Stimulated activated naive B cell treated with anti-CD40 and anti-IgM and Interleukin-4, amounts not matched to agents 10 μg/mL and 1 μg/mL and 100 μg/mL, for 72 hours (primary cell): ENCODE measurements at regions not wholly inside any gene's neighbourhood (a gene's known extent, or its start where the extent isn't known, plus 50 kb on each side); places are given as distances from the start of the nearest gene placed in this dataset.

Experiments
- ATAC-seq, 2 donors: fragments of 150-1000 bp; cut with Tn5 transposase; replicated peaks; 2 replicates each; pipeline ENCODE4 v1.10.0; 2021; ENCODE audit warnings: moderate library complexity in 1 of 2
- DNase-seq: peaks from one replicate; pipeline ENCODE4 v3.0.0; 2021
- H3K27ac Mint-ChIP-seq: one replicate; pipeline ENCODE4 v1.8.0; 2022; ENCODE audit warnings: mild to moderate bottlenecking, mixed read lengths
- H3K27me3 Mint-ChIP-seq, 2 donors: one replicate each; pipeline ENCODE4 v1.8.0; 2022; ENCODE audit warnings: mixed read lengths in 2 of 2
- H3K36me3 Mint-ChIP-seq, 2 donors: one replicate each; pipeline ENCODE4 v1.8.0; 2022; ENCODE audit warnings: mixed read lengths in 2 of 2, mild to moderate bottlenecking in 1 of 2
- H3K4me1 Mint-ChIP-seq, 2 donors: one replicate each; pipeline ENCODE4 v1.8.0; 2022; ENCODE audit warnings: mixed read lengths in 2 of 2, mild to moderate bottlenecking in 1 of 2
- H3K4me3 Mint-ChIP-seq, 2 donors: one replicate each; pipeline ENCODE4 v1.8.0; 2022; ENCODE audit warnings: mild to moderate bottlenecking in 2 of 2, mixed read lengths in 2 of 2, moderate library complexity in 1 of 2
- H3K9me3 Mint-ChIP-seq, 2 donors: one replicate each; pipeline ENCODE4 v1.8.0; 2022; ENCODE audit warnings: mixed read lengths in 2 of 2, mild to moderate bottlenecking in 1 of 2

- H3K4me3 Mint-ChIP-seq, result no peak overlapping the region
- H3K36me3 Mint-ChIP-seq, result no peaks in the 10 kb centered on the region
- H3K4me1 Mint-ChIP-seq, result no peaks in the 10 kb centered on the region
- DNase-seq (no peak), ATAC-seq (no peak)
- H3K27ac Mint-ChIP-seq, result no peak overlapping the region
- H3K27me3 Mint-ChIP-seq, result no peaks in the 10 kb centered on the region
- H3K9me3 Mint-ChIP-seq, result peaks cover 0 to 1% of the 10 kb centered on the region in 2 donors
These were observed 774.8 kb upstream of the TENM3 start for GRCh38 chr4:181468451-181468850.

- H3K4me3 Mint-ChIP-seq, result no peak overlapping the region
- DNase-seq (no peak), ATAC-seq (no peak)
- no peaks in the 10 kb centered on the region for H3K36me3 Mint-ChIP-seq
- no peaks in the 10 kb centered on the region for H3K4me1 Mint-ChIP-seq
- no peak overlapping the region for H3K27ac Mint-ChIP-seq
- H3K9me3 Mint-ChIP-seq, result no peaks in the 10 kb centered on the region
- H3K27me3 Mint-ChIP-seq, result no peaks in the 10 kb centered on the region
These were observed 772.9 kb upstream of the TENM3 start for GRCh38 chr4:181470306-181470705.

GRCh38 chr4:181475359-181475758 lies 767.8 kb upstream of the TENM3 start:
- no peaks in the 10 kb centered on the region for H3K4me1 Mint-ChIP-seq
- ATAC-seq, result no peak
- H3K36me3 Mint-ChIP-seq, result no peaks in the 10 kb centered on the region
- no peak for DNase-seq
- H3K9me3 Mint-ChIP-seq, result no peaks in the 10 kb centered on the region
- H3K4me3 Mint-ChIP-seq, result no peak overlapping the region
- no peak overlapping the region for H3K27ac Mint-ChIP-seq
- no peaks in the 10 kb centered on the region for H3K27me3 Mint-ChIP-seq

GRCh38 chr4:181475781-181476507 lies 767.3 kb upstream of the TENM3 start:
- H3K9me3 Mint-ChIP-seq, result no peaks in the 10 kb centered on the region
- DNase-seq (no peak), ATAC-seq (no peak)
- H3K36me3 Mint-ChIP-seq, result no peaks in the 10 kb centered on the region
- H3K27me3 Mint-ChIP-seq, result no peaks in the 10 kb centered on the region
- no peak overlapping the region for H3K27ac Mint-ChIP-seq
- H3K4me3 Mint-ChIP-seq, result no peak overlapping the region
- H3K4me1 Mint-ChIP-seq, result no peaks in the 10 kb centered on the region

- Mint-ChIP-seq H3K36me3 (no peaks in the 10 kb centered on the region), H3K9me3 (no peaks in the 10 kb centered on the region), H3K4me3 (no peak overlapping the region), H3K27ac (no peak overlapping the region), H3K4me1 (no peaks in the 10 kb centered on the region), H3K27me3 (no peaks in the 10 kb centered on the region)
- no peak for DNase-seq
- no peak for ATAC-seq
These were observed 766.7 kb upstream of the TENM3 start for GRCh38 chr4:181476508-181476890.

- no peaks in the 10 kb centered on the region for H3K9me3 Mint-ChIP-seq
- H3K4me1 Mint-ChIP-seq, result no peaks in the 10 kb centered on the region
- DNase-seq (no peak), ATAC-seq (no peak)
- H3K4me3 Mint-ChIP-seq, result no peak overlapping the region
- H3K36me3 Mint-ChIP-seq, result no peaks in the 10 kb centered on the region
- H3K27me3 Mint-ChIP-seq, result no peaks in the 10 kb centered on the region
- no peak overlapping the region for H3K27ac Mint-ChIP-seq
These were observed 765.6 kb upstream of the TENM3 start for GRCh38 chr4:181477591-181477990.

- no peaks in the 10 kb centered on the region for H3K27me3 Mint-ChIP-seq
- H3K9me3 Mint-ChIP-seq, result no peaks in the 10 kb centered on the region
- DNase-seq, result no peak
These were observed 764.5 kb upstream of the TENM3 start for GRCh38 chr4:181478656-181479055.

GRCh38 chr4:181479141-181479540 lies 764.1 kb upstream of the TENM3 start:
- no peak for ATAC-seq
- no peak overlapping the region for H3K4me3 Mint-ChIP-seq
- DNase-seq, result no peak
- no peaks in the 10 kb centered on the region for H3K4me1 Mint-ChIP-seq
- no peaks in the 10 kb centered on the region for H3K9me3 Mint-ChIP-seq
- no peaks in the 10 kb centered on the region for H3K27me3 Mint-ChIP-seq
- no peaks in the 10 kb centered on the region for H3K36me3 Mint-ChIP-seq
- H3K27ac Mint-ChIP-seq, result no peak overlapping the region

More at GRCh38 chr4:181478656-181479055, 764.5 kb upstream of the TENM3 start:
- no peak for ATAC-seq
- no peaks in the 10 kb centered on the region for H3K36me3 Mint-ChIP-seq
- H3K4me1 Mint-ChIP-seq, result no peaks in the 10 kb centered on the region
- no peak overlapping the region for H3K27ac Mint-ChIP-seq
- no peak overlapping the region for H3K4me3 Mint-ChIP-seq

- H3K4me1 Mint-ChIP-seq, result no peaks in the 10 kb centered on the region
- no peaks in the 10 kb centered on the region for H3K36me3 Mint-ChIP-seq
- H3K27ac Mint-ChIP-seq, result no peak overlapping the region
- no peak for ATAC-seq
- H3K27me3 Mint-ChIP-seq, result no peaks in the 10 kb centered on the region
- no peak for DNase-seq
- no peak overlapping the region for H3K4me3 Mint-ChIP-seq
- H3K9me3 Mint-ChIP-seq, result no peaks in the 10 kb centered on the region
These were observed 758.8 kb upstream of the TENM3 start for GRCh38 chr4:181484396-181484795.

GRCh38 chr4:181488926-181489325 lies 754.3 kb upstream of the TENM3 start:
- Mint-ChIP-seq H3K36me3 (no peaks in the 10 kb centered on the region), H3K4me1 (no peaks in the 10 kb centered on the region), H3K27me3 (no peaks in the 10 kb centered on the region), H3K4me3 (no peak overlapping the region), H3K9me3 (peaks cover 0 to 1% of the 10 kb centered on the region in 2 donors), H3K27ac (no peak overlapping the region)
- no peak for DNase-seq
- no peak for ATAC-seq

- Mint-ChIP-seq H3K4me3 (no peak overlapping the region), H3K9me3 (peaks cover 0 to 7% of the 10 kb centered on the region in 2 donors), H3K27ac (no peak overlapping the region), H3K36me3 (no peaks in the 10 kb centered on the region), H3K27me3 (no peaks in the 10 kb centered on the region), H3K4me1 (no peaks in the 10 kb centered on the region)
- ATAC-seq (no peak), DNase-seq (no peak)
These were observed 745.1 kb upstream of the TENM3 start for GRCh38 chr4:181498148-181498547.

- H3K27me3 Mint-ChIP-seq, result no peaks in the 10 kb centered on the region
- no peak for DNase-seq
- ATAC-seq, result no peak
- no peaks in the 10 kb centered on the region for H3K36me3 Mint-ChIP-seq
- no peaks in the 10 kb centered on the region for H3K4me1 Mint-ChIP-seq
- H3K27ac Mint-ChIP-seq, result no peak overlapping the region
- peaks cover 0 to 1% of the 10 kb centered on the region in 2 donors for H3K9me3 Mint-ChIP-seq
- H3K4me3 Mint-ChIP-seq, result no peak overlapping the region
These were observed 740.6 kb upstream of the TENM3 start for GRCh38 chr4:181502611-181503010.

GRCh38 chr4:181503687-181504390 lies 739.4 kb upstream of the TENM3 start:
- no peak for DNase-seq
- Mint-ChIP-seq H3K4me3 (no peak overlapping the region), H3K27me3 (no peaks in the 10 kb centered on the region), H3K36me3 (no peaks in the 10 kb centered on the region), H3K27ac (no peak overlapping the region), H3K4me1 (no peaks in the 10 kb centered on the region), H3K9me3 (no peaks in the 10 kb centered on the region)
- ATAC-seq, result no peak

GRCh38 chr4:181504924-181505323 lies 738.3 kb upstream of the TENM3 start:
- H3K27me3 Mint-ChIP-seq, result no peaks in the 10 kb centered on the region
- DNase-seq, result no peak
- H3K9me3 Mint-ChIP-seq, result no peaks in the 10 kb centered on the region
- H3K36me3 Mint-ChIP-seq, result no peaks in the 10 kb centered on the region
- H3K4me3 Mint-ChIP-seq, result no peak overlapping the region
- H3K27ac Mint-ChIP-seq, result no peak overlapping the region
- no peaks in the 10 kb centered on the region for H3K4me1 Mint-ChIP-seq
- ATAC-seq, result no peak

GRCh38 chr4:181507180-181507835 lies 735.9 kb upstream of the TENM3 start:
- H3K4me1 Mint-ChIP-seq, result no peaks in the 10 kb centered on the region
- no peaks in the 10 kb centered on the region for H3K36me3 Mint-ChIP-seq
- no peak overlapping the region for H3K27ac Mint-ChIP-seq
- no peaks in the 10 kb centered on the region for H3K27me3 Mint-ChIP-seq
- DNase-seq (no peak), ATAC-seq (no peak)
- no peak overlapping the region for H3K4me3 Mint-ChIP-seq
- no peaks in the 10 kb centered on the region for H3K9me3 Mint-ChIP-seq
